ENCODE measurements at regions not wholly inside any gene's neighbourhood (a gene's known extent, or its start where the extent isn't known, plus 50 kb on each side); places are given as distances from the start of the nearest gene placed in this dataset.
"Not testable (repeated sequence)": the region's sequence is repeated elsewhere in the genome, so short reads cannot be mapped to it uniquely, and the experiment has no call there.

GRCh38 chr14:89697281-89698060 is 257.1 kb downstream of the EFCAB11 start:
- DNase-seq = no peak

- no peak for DNase-seq
These were observed 258.7 kb downstream of the EFCAB11 start for GRCh38 chr14:89695846-89696245.

GRCh38 chr14:89690139-89690538 is 264.4 kb downstream of the EFCAB11 start:
- no peak for DNase-seq

- not testable (repeated sequence) for DNase-seq
These were observed 264.8 kb downstream of the EFCAB11 start for GRCh38 chr14:89689711-89690110.

GRCh38 chr14:89688507-89689211 is 265.9 kb downstream of the EFCAB11 start:
- DNase-seq = no peak

DNA sequence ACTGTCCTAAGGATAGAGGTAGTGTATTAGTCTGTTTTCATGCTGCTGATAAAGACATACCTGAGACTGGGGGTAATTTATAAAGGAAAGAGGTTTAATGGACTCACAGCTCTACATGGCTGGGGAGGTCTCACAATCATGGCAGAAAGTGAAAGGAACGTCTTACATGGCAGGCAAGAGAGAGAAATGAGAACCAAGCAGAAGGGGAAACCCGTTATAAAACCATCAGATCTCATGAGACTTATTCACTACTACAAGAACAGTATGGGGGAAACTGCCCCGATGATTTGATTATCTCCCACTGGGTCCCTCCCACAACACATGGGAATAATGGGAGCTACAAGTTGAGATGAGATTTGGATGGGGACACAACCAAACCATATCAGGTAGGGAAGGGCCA is 267.4 kb downstream of the EFCAB11 start:
- DNase-seq = not testable (repeated sequence)

GRCh38 chr14:89684139-89684538 is 267.1 kb upstream of the FOXN3 start:
- DNase-seq = no peak

DNA sequence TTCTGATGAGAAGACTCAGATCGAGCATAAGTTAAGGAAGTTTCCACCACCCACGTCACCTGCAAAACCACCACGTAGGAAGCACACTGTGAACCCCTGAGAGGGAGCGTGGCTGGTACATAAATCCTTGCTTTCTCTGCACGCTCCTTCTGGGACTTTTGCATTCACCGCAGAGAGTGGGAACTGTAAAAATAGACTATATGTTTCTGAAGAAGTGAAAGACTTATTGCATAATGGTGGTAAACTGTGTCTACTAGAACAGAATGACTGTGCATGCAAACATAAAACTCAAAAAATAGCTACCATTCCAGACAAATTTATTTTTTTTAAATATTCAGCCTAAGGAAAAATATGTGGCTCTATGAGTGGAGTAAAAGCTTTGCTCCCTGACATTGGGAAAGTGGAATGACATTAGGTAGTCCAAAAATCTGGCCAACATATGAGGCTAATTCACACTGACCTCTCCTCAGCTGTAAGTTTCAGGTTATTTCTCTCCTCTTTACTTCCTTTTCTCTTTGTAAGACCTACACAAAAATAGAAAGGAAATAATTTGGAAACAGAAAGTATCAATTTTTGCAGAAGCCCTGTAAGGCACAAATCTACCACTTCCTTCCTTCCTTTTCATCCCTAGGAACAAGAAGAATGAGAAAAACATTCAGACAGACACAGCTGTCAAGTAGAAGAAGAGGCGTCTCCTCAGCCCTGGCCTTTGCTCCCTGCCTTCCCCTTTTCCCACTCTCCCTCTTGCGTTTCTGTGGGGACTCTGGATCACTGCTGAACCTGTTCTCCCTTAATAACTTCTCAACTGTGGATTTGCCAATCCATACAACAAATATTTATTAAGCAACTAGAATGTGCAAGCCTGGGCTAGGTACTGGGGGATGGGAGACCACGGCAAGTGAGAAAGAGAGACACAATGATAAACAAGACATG is 264.3 kb upstream of the FOXN3 start:
- no peak for DNase-seq

DNA sequence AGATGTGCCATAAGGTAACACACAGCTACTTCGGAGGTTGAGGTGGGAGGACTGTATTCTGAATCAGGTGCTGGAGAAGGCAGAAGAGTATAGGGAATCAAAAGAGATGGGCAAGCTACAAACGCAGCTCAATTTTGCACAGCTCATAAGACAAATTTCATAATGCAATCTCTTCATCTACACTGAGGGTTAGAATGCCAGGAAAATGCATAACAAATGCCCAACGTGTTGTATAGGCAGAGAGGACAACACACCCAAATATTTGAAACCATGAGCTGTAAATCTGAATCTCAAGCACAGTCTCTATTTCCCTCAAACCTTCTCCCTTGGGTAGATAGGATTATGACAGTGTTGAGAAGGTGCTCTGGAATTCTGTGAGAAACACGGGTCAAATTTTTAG is 263.1 kb upstream of the FOXN3 start:
- no peak for DNase-seq

DNA sequence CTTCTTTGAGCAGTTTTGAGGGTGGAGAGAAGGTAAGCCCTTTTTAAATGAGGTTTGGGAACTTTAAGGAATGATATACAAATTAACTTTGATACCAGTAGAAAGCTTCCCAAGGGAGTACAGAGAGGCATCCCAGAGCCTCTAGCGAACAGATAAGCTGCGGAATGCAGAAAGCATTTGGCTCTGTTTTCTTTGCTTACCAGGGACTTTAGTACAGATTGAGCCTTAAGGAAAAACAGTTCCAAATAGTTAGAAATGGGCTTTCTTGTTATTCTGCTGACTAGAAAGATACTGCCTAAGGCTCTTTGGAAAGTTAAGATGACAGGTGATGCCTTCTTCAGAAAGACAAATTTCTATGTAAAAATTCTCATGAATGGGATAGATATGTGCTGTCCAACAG is 261.7 kb upstream of the FOXN3 start:
- no peak for DNase-seq

GRCh38 chr14:89675590-89675989 is 258.6 kb upstream of the FOXN3 start:
- DNase-seq = no peak

DNA sequence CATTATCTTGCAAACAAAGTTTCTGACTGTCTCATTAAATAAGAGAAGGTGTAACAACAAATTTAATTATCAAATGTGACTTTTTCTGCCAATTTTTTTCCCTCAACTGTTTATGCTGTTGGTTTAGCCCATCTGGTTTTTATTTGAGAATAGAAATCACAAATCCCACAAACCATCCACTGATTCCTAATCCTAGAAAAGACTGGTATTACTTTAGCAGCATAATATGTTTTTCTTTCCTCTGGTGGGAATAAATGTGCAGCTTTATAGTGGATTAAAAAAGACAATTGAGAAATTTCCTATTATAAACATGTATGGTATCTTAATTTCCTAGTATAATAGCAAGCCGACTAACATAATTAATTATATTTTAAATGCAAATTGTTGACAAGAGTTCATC is 257.9 kb upstream of the FOXN3 start:
- no peak for DNase-seq

- DNase-seq = no peak
These were observed 257.2 kb upstream of the FOXN3 start for GRCh38 chr14:89674240-89674639.

DNA sequence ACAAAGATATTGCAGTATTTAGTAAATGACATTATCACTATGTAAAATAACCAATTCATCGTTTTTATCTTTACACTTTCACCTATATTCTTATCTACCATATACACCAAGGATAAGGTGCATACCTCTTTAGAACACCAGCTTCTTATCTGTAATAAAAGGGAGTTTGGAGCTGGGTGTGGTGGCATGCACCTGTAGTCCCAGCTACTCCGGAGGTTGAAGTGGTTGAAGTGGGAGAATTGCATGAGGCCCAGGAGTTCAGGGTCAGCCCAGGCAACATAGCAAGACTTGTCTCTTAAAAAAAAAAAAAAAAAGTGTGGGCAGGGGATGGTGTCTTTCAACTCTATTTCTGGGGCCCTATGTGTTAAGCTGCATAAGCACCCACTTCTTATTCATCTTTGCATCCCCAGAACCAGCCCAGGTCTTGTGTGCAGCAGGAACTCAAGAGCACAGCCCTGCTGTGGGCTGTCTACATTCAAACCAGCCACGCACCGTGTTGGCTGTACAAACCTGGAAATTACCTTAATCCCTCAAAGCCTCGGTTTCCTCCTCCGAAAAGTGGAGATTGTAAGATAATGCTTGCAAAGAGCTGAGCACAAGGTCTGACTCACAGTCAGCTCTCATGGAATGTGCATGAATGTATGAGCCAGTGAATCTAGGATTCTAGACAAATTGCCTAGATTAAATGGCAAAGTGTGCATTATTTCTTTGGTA is 256.6 kb upstream of the FOXN3 start:
- DNase-seq = no peak

- no peak for DNase-seq
These were observed 255.8 kb upstream of the FOXN3 start for GRCh38 chr14:89672636-89673511.

DNA sequence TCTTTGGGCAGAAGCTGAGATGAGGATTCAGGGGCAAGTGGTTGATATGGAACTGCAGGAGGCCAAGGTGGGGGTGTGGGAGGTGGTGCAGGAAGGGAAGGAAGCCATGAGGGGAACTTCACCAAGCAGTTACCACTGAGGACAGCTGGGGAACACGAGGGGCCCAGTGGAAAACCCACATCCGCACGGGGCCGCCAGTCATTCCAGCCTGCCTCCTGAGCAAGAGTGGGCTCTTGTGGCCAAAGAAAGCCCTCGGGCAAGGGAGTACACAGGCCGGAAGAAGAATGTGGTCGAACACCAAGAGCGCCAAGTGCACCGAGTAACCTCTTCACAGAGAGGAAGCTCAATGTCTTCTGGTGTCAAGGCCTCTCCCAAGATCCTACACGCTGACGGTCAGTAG is 252.2 kb upstream of the FOXN3 start:
- DNase-seq = no peak

DNA sequence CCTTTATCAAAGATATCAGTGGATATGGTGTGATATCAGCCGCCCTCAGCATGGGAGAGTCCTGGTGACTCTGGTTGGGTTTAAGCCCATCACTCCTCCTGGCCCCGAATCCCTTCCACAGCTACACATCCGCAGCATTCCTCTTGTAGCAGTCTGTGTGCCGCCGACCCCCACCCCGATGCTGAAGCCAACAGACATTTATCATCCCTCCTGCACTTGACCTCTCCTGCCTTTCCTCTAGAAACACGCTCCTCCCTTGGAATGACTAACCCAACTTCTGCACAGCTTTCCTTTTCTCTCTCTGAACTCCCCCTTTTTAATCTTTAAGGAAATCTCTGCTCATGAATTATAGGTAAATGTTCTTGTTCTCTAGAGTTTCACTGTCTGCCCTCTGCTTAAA is 250.9 kb upstream of the FOXN3 start:
- DNase-seq = no peak

DNA sequence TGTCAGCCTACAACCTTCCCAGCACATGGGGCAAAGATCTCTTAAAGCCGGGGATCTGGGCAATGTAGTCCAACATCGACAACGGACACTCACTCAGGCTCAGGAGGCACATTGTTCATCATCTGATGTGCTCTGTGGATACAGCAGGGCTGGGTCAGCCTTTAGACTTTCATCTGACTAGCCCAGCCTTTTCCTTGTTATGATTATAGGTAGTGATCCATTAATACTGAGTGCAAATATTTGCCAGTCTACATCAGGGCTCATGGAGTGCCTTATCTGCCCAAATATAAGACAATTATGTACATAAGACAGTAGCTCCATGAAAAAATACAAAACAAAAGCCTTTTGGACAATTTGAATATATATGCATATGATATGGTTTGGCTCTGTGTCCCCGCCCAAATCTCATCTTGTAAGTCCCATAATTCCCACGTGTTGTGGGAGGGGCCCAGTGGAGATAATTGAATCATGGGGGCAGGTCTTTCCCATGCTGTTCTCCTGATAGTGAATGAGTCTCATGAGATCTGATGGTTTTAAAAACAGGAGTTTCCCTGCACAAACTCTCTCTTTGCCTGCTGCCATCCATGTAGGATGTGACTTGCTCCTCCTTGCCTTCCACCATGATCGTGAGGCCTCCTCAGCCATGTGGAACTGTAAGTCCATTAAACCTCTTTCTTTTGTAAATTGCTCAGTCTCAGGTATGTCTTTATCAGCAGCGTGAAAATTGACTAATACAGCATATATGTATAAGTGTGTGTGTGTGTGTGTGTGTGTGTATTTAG is 248.5 kb upstream of the FOXN3 start:
- DNase-seq = not testable (repeated sequence)

DNA sequence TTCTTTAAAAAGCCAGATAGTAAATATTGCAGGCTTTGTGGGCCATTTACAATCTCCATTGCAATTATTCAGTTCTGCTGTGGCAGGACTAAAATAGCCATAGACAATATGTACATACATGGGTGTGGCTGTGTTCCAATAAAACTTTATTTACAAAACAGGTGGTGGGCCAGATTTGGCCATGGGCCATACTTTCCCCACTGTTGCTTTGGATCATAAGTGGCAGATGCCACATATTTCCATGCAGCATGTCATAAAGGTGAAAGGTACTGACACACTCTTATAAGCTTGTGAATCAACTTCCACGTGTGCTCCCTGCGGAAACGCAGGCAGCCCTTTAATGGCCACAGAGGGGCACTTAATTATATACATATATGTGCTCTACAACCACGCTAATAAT is 244.4 kb upstream of the FOXN3 start:
- no peak for DNase-seq

- DNase-seq = not testable (repeated sequence)
These were observed 243.7 kb upstream of the FOXN3 start for GRCh38 chr14:89660625-89661233.

Measured in retina (tissue), 1 donor.